ENCODE measurements at regions not wholly inside any gene's neighbourhood (a gene's known extent, or its start where the extent isn't known, plus 50 kb on each side); places are given as distances from the start of the nearest gene placed in this dataset.

- TF ChIP-seq CTCF (IDR thresholded peaks at IDR 0.05; ENCODE audit: low read depth, low read length) (no peak), POLR2A (IDR thresholded peaks at IDR 0.05; ENCODE audit: extremely low read depth, insufficient read length) (no peak)
These were observed 708.8 kb downstream of the RERGL start for GRCh38 chr12:17381211-17381610.

Measured in NB4 (cell line).